ENCODE measurements at regions not wholly inside any gene's neighbourhood (a gene's known extent, or its start where the extent isn't known, plus 50 kb on each side); places are given as distances from the start of the nearest gene placed in this dataset.

GRCh38 chr1:215360758-215361157 is 206.3 kb upstream of the KCTD3 start:
- TF ChIP-seq, protein P1, sequence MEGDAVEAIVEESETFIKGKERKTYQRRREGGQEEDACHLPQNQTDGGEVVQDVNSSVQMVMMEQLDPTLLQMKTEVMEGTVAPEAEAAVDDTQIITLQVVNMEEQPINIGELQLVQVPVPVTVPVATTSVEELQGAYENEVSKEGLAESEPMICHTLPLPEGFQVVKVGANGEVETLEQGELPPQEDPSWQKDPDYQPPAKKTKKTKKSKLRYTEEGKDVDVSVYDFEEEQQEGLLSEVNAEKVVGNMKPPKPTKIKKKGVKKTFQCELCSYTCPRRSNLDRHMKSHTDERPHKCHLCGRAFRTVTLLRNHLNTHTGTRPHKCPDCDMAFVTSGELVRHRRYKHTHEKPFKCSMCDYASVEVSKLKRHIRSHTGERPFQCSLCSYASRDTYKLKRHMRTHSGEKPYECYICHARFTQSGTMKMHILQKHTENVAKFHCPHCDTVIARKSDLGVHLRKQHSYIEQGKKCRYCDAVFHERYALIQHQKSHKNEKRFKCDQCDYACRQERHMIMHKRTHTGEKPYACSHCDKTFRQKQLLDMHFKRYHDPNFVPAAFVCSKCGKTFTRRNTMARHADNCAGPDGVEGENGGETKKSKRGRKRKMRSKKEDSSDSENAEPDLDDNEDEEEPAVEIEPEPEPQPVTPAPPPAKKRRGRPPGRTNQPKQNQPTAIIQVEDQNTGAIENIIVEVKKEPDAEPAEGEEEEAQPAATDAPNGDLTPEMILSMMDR (IDR thresholded peaks at IDR 0.05), result no peak
- TF ChIP-seq POLR2AphosphoS5 (IDR thresholded peaks at IDR 0.05), result no peak
